ENCODE measurements at regions not wholly inside any gene's neighbourhood (a gene's known extent, or its start where the extent isn't known, plus 50 kb on each side); places are given as distances from the start of the nearest gene placed in this dataset.

DNA sequence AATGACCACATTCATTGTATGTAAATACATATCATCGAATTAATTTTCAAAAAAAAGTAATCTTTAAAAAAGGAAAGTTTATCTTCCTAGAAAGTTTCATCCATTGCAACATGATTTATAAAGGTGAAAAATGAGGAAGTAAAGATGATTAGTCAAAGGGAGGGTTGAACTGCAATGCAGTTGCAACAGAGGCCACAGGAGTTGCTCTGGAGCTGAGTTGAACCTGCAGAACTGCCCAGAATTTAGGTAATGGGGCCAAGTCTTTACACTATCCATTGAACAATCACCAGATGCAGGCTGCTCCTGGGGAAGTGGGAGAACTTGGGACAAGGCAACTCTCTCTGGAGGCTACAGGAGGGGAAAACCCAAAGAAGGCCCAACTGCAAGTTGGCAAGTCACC is 390.7 kb downstream of the METTL4 start:
- ChIA-PET POLR2A (no interaction called here), CTCF (interaction anchor here (0.9 kb wide), 1 partner anchor 10 kb away, joined by 3 read pairs; no protein-coding TSS in a partner anchor)

DNA sequence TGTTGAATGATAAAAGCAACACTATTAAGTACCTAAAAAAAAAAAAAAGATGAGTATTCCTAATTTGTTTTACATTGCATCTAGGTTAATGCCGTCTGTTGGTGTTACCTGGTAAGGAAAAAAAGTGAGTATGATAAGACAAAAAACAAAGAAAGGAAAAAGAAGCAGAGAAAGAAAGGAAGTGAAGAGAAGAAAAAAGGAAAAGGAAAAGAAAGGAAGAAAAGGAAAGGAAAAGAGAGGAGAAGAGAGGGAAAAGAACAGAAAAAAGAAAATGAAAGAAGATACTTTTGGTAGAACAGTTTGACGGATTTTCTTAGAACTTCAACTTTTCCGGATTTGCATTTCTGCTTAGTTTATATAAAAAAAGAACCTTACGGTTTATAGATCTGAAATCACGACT is 387.9 kb downstream of the METTL4 start:
- TF ChIP-seq, protein P1, sequence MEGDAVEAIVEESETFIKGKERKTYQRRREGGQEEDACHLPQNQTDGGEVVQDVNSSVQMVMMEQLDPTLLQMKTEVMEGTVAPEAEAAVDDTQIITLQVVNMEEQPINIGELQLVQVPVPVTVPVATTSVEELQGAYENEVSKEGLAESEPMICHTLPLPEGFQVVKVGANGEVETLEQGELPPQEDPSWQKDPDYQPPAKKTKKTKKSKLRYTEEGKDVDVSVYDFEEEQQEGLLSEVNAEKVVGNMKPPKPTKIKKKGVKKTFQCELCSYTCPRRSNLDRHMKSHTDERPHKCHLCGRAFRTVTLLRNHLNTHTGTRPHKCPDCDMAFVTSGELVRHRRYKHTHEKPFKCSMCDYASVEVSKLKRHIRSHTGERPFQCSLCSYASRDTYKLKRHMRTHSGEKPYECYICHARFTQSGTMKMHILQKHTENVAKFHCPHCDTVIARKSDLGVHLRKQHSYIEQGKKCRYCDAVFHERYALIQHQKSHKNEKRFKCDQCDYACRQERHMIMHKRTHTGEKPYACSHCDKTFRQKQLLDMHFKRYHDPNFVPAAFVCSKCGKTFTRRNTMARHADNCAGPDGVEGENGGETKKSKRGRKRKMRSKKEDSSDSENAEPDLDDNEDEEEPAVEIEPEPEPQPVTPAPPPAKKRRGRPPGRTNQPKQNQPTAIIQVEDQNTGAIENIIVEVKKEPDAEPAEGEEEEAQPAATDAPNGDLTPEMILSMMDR (IDR thresholded peaks at IDR 0.05; ENCODE audit: insufficient read depth, low read depth, low read length), result no peak
- ChIA-PET POLR2A (no interaction called here), CTCF (no interaction called here)
- H3K27me3 ChIP-seq (ENCODE audit: control insufficient read depth, insufficient read depth, low read length), result no peaks in the 10 kb centered on the region
- no peak overlapping the region for H3K4me3 ChIP-seq (ENCODE audit: low read depth, low read length)
- no peaks in the 10 kb centered on the region for H3K36me3 ChIP-seq (ENCODE audit: control insufficient read depth, insufficient read depth, low read length)
- DNase-seq (ENCODE audit: low read depth), result no peak

More for the DNA sequence above, 390.7 kb downstream of the METTL4 start:
- H3K27me3 ChIP-seq (ENCODE audit: control insufficient read depth, insufficient read depth, low read length), result no peaks in the 10 kb centered on the region
- H3K36me3 ChIP-seq (ENCODE audit: control insufficient read depth, insufficient read depth, low read length), result no peaks in the 10 kb centered on the region
- H3K4me3 ChIP-seq (ENCODE audit: low read depth, low read length), result no peak overlapping the region
- TF ChIP-seq, protein P1 (IDR thresholded peaks at IDR 0.05; ENCODE audit: insufficient read depth, low read depth, low read length), result no peak
- no peak for DNase-seq (ENCODE audit: low read depth)

DNA sequence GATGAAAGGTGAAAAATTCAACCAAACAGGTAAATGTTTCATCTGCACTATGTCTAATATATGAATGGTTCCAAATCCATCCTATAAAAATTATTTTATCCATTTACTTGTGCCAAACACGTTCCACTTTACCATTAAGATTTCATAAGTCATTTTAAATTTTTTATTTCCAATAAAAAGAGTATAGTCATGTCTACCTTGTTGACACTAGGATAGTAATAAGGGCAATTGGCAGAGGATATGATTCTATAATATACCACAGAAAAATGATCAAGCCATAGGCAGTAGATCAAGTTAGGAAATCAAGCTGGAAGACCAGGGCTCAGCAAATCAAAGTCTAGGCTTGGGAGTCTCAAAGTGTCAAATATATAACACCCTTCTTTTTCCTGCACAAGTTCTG is 384.3 kb downstream of the METTL4 start:
- POLR2A ChIA-PET, result no interaction called here
- DNase-seq (ENCODE audit: low read depth), result no peak

DNA sequence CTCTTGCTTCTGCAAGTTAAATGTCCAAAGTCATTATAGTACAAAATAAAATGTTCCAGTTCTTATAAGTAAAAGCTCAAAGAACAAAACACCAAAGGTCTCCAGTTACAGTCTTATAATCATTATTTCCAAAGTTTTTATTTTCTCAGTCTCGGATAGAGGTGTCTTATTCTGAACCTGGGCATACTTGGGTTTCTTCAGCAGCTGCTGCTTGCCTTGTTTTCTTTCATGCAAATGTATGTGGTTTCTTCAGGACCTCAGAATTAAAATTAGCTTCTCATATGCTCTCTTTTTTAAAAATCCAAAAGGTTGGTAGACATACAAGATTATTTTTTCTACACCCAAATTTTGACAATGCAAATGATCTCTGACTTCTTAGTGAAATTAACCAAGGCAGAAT is 383.0 kb downstream of the METTL4 start:
- Histone ChIP-seq H3K36me3 (ENCODE audit: control insufficient read depth, insufficient read depth, low read length) (no peaks in the 10 kb centered on the region), H3K4me3 (ENCODE audit: low read depth, low read length) (no peak overlapping the region), H3K27me3 (ENCODE audit: control insufficient read depth, insufficient read depth, low read length) (no peaks in the 10 kb centered on the region)
- ChIA-PET CTCF (no interaction called here), POLR2A (no interaction called here)
- TF ChIP-seq, protein P1 (IDR thresholded peaks at IDR 0.05; ENCODE audit: insufficient read depth, low read depth, low read length), result no peak
- DNase-seq (ENCODE audit: low read depth), result no peak

More for the DNA sequence above, 384.3 kb downstream of the METTL4 start:
- H3K36me3 ChIP-seq (ENCODE audit: control insufficient read depth, insufficient read depth, low read length), result no peaks in the 10 kb centered on the region
- no peaks in the 10 kb centered on the region for H3K27me3 ChIP-seq (ENCODE audit: control insufficient read depth, insufficient read depth, low read length)
- CTCF ChIA-PET, result no interaction called here
- TF ChIP-seq, protein P1 (IDR thresholded peaks at IDR 0.05; ENCODE audit: insufficient read depth, low read depth, low read length), result no peak
- no peak overlapping the region for H3K4me3 ChIP-seq (ENCODE audit: low read depth, low read length)

DNA sequence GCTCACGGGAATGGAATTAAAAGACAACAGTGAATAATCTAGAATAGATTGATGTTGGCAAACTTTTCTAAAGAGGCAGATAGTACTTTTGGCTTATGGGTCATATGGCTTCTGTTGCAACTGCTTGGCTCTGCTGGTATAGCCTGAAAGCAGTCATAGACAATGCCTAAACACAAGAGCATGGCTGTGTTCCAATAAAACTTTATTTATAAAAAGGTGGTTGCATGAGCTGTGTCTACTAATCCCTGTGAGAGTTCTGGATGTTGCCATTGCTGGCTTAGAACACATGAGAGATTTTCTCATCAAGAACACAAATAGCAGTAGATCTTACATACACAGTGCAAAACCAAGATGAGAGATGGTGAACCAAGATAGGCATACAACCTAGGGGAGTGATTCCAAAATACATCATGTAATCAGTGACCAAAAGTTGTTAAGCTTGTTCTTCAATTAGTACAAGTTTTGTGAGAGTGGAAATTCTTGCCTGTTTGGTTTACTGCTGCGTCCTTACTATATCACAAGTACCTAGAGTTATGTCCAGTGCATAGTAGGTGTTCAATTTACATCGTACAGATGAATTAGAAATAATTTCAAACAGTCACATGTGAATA is 380.0 kb downstream of the METTL4 start:
- DNase-seq (ENCODE audit: low read depth), result no peak
- TF ChIP-seq, protein P1 (IDR thresholded peaks at IDR 0.05; ENCODE audit: insufficient read depth, low read depth, low read length), result no peak
- no peaks in the 10 kb centered on the region for H3K36me3 ChIP-seq (ENCODE audit: control insufficient read depth, insufficient read depth, low read length)
- ChIA-PET CTCF (no interaction called here), POLR2A (no interaction called here)
- H3K27me3 ChIP-seq (ENCODE audit: control insufficient read depth, insufficient read depth, low read length), result no peaks in the 10 kb centered on the region
- no peak overlapping the region for H3K4me3 ChIP-seq (ENCODE audit: low read depth, low read length)

All from BJ (cell line).